SK-N-MC (cell line): ENCODE measurements at regions not wholly inside any gene's neighbourhood (a gene's known extent, or its start where the extent isn't known, plus 50 kb on each side); places are given as distances from the start of the nearest gene placed in this dataset.

Source experiments
- EZH2 ChIP-seq: fragments of 200-600 bp; sonication (generic); IDR thresholded peaks from one replicate; pipeline ENCODE4 v1.6.1; 2017; ENCODE audit warnings: antibody characterized with exemption
- POLR2AphosphoS5 ChIP-seq: IDR thresholded peaks from 2 replicates; pipeline ENCODE4 v1.6.1; 2012; ENCODE audit warnings: mild to moderate bottlenecking, low read depth, low read length, borderline replicate concordance

GRCh38 chr1:29977550-29977949, 741.2 kb downstream of the PTPRU start:
- TF ChIP-seq POLR2AphosphoS5 = no peak
- no peak for TF ChIP-seq EZH2
